ENCODE measurements at regions not wholly inside any gene's neighbourhood (a gene's known extent, or its start where the extent isn't known, plus 50 kb on each side); places are given as distances from the start of the nearest gene placed in this dataset.

DNA sequence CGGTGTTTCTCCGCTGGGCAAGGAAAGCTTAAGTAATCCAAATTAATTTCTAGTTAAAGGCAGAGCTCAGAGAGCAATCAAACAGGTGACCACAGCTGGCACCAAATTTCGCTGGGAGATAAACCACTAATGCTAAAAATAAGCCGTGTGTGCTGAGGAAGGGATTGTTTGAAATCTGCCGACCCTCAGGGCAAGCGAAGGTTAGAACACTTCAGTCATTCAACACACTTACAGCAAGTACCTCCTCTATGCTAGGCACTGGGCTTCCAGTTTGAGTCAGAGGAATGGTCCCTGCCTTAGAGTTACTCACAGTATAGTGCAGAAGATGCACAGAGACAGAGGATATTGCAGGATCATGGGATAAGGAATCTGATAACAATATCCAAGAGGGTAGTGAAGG is 467.9 kb upstream of the PODXL start:
- TF ChIP-seq, protein P1, sequence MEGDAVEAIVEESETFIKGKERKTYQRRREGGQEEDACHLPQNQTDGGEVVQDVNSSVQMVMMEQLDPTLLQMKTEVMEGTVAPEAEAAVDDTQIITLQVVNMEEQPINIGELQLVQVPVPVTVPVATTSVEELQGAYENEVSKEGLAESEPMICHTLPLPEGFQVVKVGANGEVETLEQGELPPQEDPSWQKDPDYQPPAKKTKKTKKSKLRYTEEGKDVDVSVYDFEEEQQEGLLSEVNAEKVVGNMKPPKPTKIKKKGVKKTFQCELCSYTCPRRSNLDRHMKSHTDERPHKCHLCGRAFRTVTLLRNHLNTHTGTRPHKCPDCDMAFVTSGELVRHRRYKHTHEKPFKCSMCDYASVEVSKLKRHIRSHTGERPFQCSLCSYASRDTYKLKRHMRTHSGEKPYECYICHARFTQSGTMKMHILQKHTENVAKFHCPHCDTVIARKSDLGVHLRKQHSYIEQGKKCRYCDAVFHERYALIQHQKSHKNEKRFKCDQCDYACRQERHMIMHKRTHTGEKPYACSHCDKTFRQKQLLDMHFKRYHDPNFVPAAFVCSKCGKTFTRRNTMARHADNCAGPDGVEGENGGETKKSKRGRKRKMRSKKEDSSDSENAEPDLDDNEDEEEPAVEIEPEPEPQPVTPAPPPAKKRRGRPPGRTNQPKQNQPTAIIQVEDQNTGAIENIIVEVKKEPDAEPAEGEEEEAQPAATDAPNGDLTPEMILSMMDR (IDR thresholded peaks at IDR 0.05; ENCODE audit: borderline replicate concordance, extremely low read depth, low read length, poor library complexity, severe bottlenecking), result no peak
- no peak for TF ChIP-seq EZH2 (IDR thresholded peaks at IDR 0.05; ENCODE audit: borderline replicate concordance, low read depth, low read length, severe bottlenecking)
